ENCODE measurements at regions not wholly inside any gene's neighbourhood (a gene's known extent, or its start where the extent isn't known, plus 50 kb on each side); places are given as distances from the start of the nearest gene placed in this dataset.
"Not testable (repeated sequence)": the region's sequence is repeated elsewhere in the genome, so short reads cannot be mapped to it uniquely, and the experiment has no call there.

DNA sequence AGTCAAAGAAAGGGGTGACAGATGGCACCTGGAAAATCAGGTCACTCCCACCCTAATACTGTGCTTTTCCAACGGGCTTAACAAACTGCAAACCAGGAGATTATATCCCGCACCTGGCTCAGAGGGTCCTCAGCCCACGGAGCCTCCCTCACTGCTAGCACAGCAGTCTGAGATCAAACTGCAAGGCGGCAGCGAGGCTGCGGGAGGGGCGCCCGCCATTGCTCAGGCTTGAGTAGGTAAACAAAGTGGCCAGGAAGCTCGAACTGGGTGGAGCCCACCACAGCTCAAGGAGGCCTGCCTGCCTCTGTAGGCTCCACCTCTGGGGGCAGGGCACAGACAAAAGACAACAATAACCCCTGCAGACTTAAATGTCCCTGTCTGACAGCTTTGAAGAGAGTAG is 445.6 kb upstream of the OLFM3 start:
- TF ChIP-seq, protein P1, sequence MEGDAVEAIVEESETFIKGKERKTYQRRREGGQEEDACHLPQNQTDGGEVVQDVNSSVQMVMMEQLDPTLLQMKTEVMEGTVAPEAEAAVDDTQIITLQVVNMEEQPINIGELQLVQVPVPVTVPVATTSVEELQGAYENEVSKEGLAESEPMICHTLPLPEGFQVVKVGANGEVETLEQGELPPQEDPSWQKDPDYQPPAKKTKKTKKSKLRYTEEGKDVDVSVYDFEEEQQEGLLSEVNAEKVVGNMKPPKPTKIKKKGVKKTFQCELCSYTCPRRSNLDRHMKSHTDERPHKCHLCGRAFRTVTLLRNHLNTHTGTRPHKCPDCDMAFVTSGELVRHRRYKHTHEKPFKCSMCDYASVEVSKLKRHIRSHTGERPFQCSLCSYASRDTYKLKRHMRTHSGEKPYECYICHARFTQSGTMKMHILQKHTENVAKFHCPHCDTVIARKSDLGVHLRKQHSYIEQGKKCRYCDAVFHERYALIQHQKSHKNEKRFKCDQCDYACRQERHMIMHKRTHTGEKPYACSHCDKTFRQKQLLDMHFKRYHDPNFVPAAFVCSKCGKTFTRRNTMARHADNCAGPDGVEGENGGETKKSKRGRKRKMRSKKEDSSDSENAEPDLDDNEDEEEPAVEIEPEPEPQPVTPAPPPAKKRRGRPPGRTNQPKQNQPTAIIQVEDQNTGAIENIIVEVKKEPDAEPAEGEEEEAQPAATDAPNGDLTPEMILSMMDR (IDR thresholded peaks at IDR 0.05): not testable (repeated sequence)
- not testable (repeated sequence) for TF ChIP-seq POLR2A (IDR thresholded peaks at IDR 0.05)
